Mucosa of rectum (tissue), 2 donors: ENCODE measurements at regions not wholly inside any gene's neighbourhood (a gene's known extent, or its start where the extent isn't known, plus 50 kb on each side); places are given as distances from the start of the nearest gene placed in this dataset.

Source experiments
- H3K27ac ChIP-seq, 2 donors: one replicate each; pipeline ENCODE4 v1.7.0; 2013; ENCODE audit warnings: inconsistent platforms in 2 of 2, low read depth in 2 of 2, low read length in 2 of 2
- H3K27me3 ChIP-seq, 2 donors: one replicate each; pipeline ENCODE4 v1.7.0; 2013; ENCODE audit warnings: low read length in 2 of 2; ENCODE audit not compliant: control insufficient read depth in 2 of 2, insufficient read depth in 2 of 2
- H3K36me3 ChIP-seq, 2 donors: one replicate each; pipeline ENCODE4 v1.7.0; 2013; ENCODE audit warnings: low read length in 2 of 2; ENCODE audit not compliant: control insufficient read depth in 2 of 2, insufficient read depth in 2 of 2
- H3K4me1 ChIP-seq, 2 donors: one replicate each; pipeline ENCODE4 v1.7.0; 2013; ENCODE audit warnings: low read length in 2 of 2, mild to moderate bottlenecking in 1 of 2; ENCODE audit not compliant: control insufficient read depth in 2 of 2, insufficient read depth in 2 of 2
- H3K4me3 ChIP-seq, 2 donors: one replicate each; pipeline ENCODE4 v1.7.0; 2013; ENCODE audit warnings: low read length in 2 of 2
- H3K9ac ChIP-seq, 2 donors: one replicate each; pipeline ENCODE4 v1.7.0; 2013; ENCODE audit warnings: low read length in 2 of 2, low read depth in 1 of 2, mild to moderate bottlenecking in 1 of 2
- H3K9me3 ChIP-seq, 2 donors: one replicate each; pipeline ENCODE4 v1.7.0; 2013; ENCODE audit warnings: low read length in 2 of 2; ENCODE audit not compliant: control insufficient read depth in 2 of 2
- donor health status: healthy.
- donor health status: Normal muscosa, but diverticular disease.

- no peaks in the 10 kb centered on the region for H3K36me3 ChIP-seq
- no peak overlapping the region for H3K27ac ChIP-seq
- H3K9ac ChIP-seq, result no peak overlapping the region
- H3K4me1 ChIP-seq, result no peaks in the 10 kb centered on the region
- no peaks in the 10 kb centered on the region for H3K9me3 ChIP-seq
- no peaks in the 10 kb centered on the region for H3K27me3 ChIP-seq
- H3K4me3 ChIP-seq, result no peak overlapping the region
Observed at GRCh38 chr4:32841217-32841616, 2121.0 kb downstream of the PCDH7 start.

GRCh38 chr4:32847461-32847860, 2127.3 kb downstream of the PCDH7 start:
- Histone ChIP-seq H3K9ac (no peak overlapping the region), H3K4me1 (no peaks in the 10 kb centered on the region), H3K4me3 (no peak overlapping the region), H3K27ac (no peak overlapping the region), H3K36me3 (no peaks in the 10 kb centered on the region), H3K9me3 (peaks cover 0 to 5% of the 10 kb centered on the region in 2 donors), H3K27me3 (no peaks in the 10 kb centered on the region)

- Histone ChIP-seq H3K27me3 (no peaks in the 10 kb centered on the region), H3K4me3 (no peak overlapping the region), H3K9me3 (peaks cover 0 to 5% of the 10 kb centered on the region in 2 donors), H3K9ac (no peak overlapping the region), H3K4me1 (no peaks in the 10 kb centered on the region), H3K36me3 (no peaks in the 10 kb centered on the region), H3K27ac (no peak overlapping the region)
Observed at GRCh38 chr4:32855622-32856021, 2135.5 kb downstream of the PCDH7 start.

DNA sequence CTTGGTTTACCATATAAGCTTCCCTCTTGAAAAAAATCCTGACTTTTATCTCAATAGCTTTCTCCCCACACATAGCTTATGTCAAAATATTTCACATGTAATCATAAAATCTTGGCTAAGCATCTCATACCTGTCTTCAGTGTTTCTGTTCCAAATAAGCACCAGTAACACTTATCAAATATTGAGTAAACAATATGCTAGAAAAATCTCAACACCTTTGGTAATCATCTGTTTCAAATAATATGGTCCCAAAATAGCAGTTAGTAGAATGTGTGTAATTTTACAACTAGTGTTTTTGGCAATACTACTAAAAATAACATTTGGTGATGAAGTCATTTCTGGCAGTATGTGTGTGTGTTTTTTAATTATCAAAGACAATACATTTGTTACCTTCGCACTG, 2138.2 kb downstream of the PCDH7 start:
- no peak overlapping the region for H3K4me3 ChIP-seq
- no peaks in the 10 kb centered on the region for H3K9me3 ChIP-seq
- no peak overlapping the region for H3K9ac ChIP-seq
- no peaks in the 10 kb centered on the region for H3K36me3 ChIP-seq
- no peaks in the 10 kb centered on the region for H3K4me1 ChIP-seq
- H3K27me3 ChIP-seq, result no peaks in the 10 kb centered on the region
- H3K27ac ChIP-seq, result no peak overlapping the region

DNA sequence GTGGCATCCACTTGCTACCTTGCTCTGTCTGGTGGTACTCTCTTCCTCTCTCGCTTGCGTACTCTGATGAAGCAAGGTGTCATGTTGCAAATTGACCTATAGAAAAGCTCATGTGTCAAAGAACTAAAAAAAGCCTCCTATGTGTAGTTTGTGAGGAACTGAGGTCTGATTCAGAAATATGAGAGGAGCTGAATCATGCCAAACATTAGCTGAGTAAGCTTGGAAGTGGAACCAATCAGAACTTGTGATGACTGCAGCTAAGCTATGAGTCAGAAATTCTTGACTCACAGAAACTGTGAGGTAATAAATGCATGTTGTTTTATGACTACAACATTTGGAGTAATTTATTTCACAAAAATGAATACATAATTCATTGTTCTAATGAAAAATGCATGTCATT, 2138.8 kb downstream of the PCDH7 start:
- Histone ChIP-seq H3K27ac (no peak overlapping the region), H3K4me3 (no peak overlapping the region), H3K27me3 (no peaks in the 10 kb centered on the region), H3K36me3 (no peaks in the 10 kb centered on the region), H3K9me3 (no peaks in the 10 kb centered on the region), H3K9ac (no peak overlapping the region), H3K4me1 (no peaks in the 10 kb centered on the region)

DNA sequence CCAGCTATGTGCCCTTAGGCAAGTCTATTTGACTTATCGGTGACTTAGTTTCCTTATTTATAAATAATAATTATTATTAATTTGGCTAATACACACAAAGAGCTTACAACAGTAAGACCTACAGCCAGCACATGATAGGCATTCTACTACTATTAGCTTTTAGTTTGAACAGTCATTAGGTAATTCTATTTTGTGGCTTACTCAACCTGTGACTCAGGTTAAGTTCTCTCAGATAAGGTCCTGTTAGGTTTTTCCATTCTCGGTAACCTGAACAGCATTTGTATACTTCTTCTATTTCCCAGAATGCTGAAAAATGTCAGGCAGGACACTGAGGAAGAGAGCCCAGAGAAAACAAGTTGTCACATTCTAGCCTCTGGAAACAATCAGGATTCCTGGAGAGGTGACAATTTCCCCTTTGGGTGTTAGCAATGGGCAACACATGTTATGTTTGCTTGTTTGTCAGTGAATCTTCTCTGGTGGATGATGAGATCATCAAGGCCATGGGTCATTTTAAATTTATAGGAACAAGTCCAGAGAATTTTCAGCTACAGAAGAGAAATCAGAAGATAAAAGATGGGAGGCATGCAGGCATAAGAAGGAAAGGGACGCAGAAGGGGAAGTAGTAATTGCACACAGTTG, 2144.7 kb downstream of the PCDH7 start:
- Histone ChIP-seq H3K9ac (no peak overlapping the region), H3K36me3 (no peaks in the 10 kb centered on the region), H3K4me3 (no peak overlapping the region), H3K27ac (no peak overlapping the region), H3K27me3 (no peaks in the 10 kb centered on the region), H3K9me3 (no peaks in the 10 kb centered on the region), H3K4me1 (no peaks in the 10 kb centered on the region)

DNA sequence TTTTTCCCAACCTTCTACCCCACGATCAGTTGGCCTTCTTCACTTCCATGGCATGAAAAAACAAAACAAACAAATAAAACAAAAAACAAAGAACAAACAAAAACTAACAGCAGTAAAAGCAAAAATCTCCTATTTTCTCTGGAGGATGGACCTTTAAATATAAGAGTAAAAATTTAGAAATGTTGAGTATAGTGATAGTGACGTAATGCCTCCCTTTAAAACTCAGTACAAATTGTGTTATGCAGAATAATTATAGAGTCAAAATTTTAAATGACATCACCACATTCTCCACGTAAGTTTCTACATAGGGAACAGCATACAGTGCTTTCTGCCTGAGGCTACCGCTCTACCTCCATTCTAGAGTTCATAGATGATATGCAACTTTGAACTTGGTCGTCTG, 2156.4 kb downstream of the PCDH7 start:
- Histone ChIP-seq H3K27ac (no peak overlapping the region), H3K9me3 (no peaks in the 10 kb centered on the region), H3K36me3 (no peaks in the 10 kb centered on the region), H3K4me3 (no peak overlapping the region), H3K27me3 (no peaks in the 10 kb centered on the region), H3K4me1 (no peaks in the 10 kb centered on the region), H3K9ac (no peak overlapping the region)

- Histone ChIP-seq H3K4me3 (no peak overlapping the region), H3K9ac (no peak overlapping the region), H3K4me1 (no peaks in the 10 kb centered on the region), H3K9me3 (no peaks in the 10 kb centered on the region), H3K36me3 (no peaks in the 10 kb centered on the region), H3K27ac (no peak overlapping the region), H3K27me3 (no peaks in the 10 kb centered on the region)
Observed at GRCh38 chr4:32879913-32880312, 2159.7 kb downstream of the PCDH7 start.

- no peak overlapping the region for H3K4me3 ChIP-seq
- H3K9ac ChIP-seq, result no peak overlapping the region
- no peaks in the 10 kb centered on the region for H3K36me3 ChIP-seq
- H3K27me3 ChIP-seq, result no peaks in the 10 kb centered on the region
- no peaks in the 10 kb centered on the region for H3K4me1 ChIP-seq
- H3K9me3 ChIP-seq, result no peaks in the 10 kb centered on the region
- no peak overlapping the region for H3K27ac ChIP-seq
Observed at GRCh38 chr4:32884198-32884597, 2164.0 kb downstream of the PCDH7 start.

DNA sequence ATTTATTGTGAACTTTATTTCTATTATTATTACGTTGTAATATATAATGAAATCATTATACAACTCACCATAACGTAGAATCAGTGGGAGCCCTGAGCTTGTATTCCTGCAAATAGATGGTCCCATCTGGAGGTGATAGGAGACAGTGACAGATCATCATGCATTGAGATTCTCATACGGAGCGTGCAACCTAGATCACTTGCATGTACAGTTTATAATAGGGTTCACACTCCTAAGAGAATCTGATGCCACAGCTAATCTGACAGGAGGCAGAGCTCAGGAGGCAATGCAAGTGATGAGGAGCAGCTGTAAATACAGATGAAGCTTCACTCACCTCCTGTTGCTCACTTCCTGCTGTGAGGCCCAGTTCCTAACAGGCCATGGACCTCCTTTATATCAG, 2170.2 kb downstream of the PCDH7 start:
- Histone ChIP-seq H3K27me3 (no peaks in the 10 kb centered on the region), H3K9me3 (no peaks in the 10 kb centered on the region), H3K27ac (no peak overlapping the region), H3K9ac (no peak overlapping the region), H3K4me1 (no peaks in the 10 kb centered on the region), H3K36me3 (no peaks in the 10 kb centered on the region), H3K4me3 (no peak overlapping the region)

GRCh38 chr4:32909053-32909452, 2188.9 kb downstream of the PCDH7 start:
- Histone ChIP-seq H3K27me3 (no peaks in the 10 kb centered on the region), H3K9me3 (no peaks in the 10 kb centered on the region), H3K27ac (no peak overlapping the region), H3K36me3 (no peaks in the 10 kb centered on the region), H3K9ac (no peak overlapping the region), H3K4me3 (no peak overlapping the region), H3K4me1 (no peaks in the 10 kb centered on the region)
